Naive thymus-derived CD8-positive, alpha-beta T cell (primary cell): ENCODE measurements at regions not wholly inside any gene's neighbourhood (a gene's known extent, or its start where the extent isn't known, plus 50 kb on each side); places are given as distances from the start of the nearest gene placed in this dataset.
"Not testable (repeated sequence)": the region's sequence is repeated elsewhere in the genome, so short reads cannot be mapped to it uniquely, and the experiment has no call there.

Experiments used
- ATAC-seq, 2 donors: fragments of 150-1000 bp; cut with Tn5 transposase in 1 of 2; sonication (Bioruptor Pico), chemical (Tn5 transposase) in 1 of 2; 1 replicate in 1 of 2; 2 replicates in 1 of 2; pipeline ENCODE4 v1.10.0; 2021; ENCODE audit warnings: mild to moderate bottlenecking in 2 of 2, moderate library complexity in 2 of 2
- POLR2A ChIA-PET: fragments of 350-600 bp; sonication (Branson Sonifier 250); formaldehyde crosslinking; loops from one replicate; lab custom pipeline; 2021; ENCODE audit warnings: antibody characterized with exemption; lab: Charles Lee
- DNase-seq, 10 donors: peaks; one replicate each; pipeline versions ENCODE4 v3.0.0 to v3.0.0-alpha.2; 2020 to 2022
- H3K27ac Mint-ChIP-seq, 10 donors: one replicate each; pipeline ENCODE4 v1.8.0; 2020 to 2022; ENCODE audit warnings: mild to moderate bottlenecking in 10 of 10, mixed read lengths in 10 of 10, moderate library complexity in 4 of 10, inconsistent platforms in 1 of 10
- H3K27me3 Mint-ChIP-seq, 5 donors: one replicate each; pipeline ENCODE4 v1.8.0; 2021 to 2022; ENCODE audit warnings: mixed read lengths in 5 of 5
- H3K36me3 Mint-ChIP-seq, 3 donors: one replicate each; pipeline ENCODE4 v1.8.0; 2020 to 2022; ENCODE audit warnings: mixed read lengths in 3 of 3, mild to moderate bottlenecking in 2 of 3, inconsistent platforms in 1 of 3
- H3K4me1 Mint-ChIP-seq, 4 donors: one replicate each; pipeline ENCODE4 v1.8.0; 2021 to 2022; ENCODE audit warnings: mixed read lengths in 4 of 4
- H3K4me3 Mint-ChIP-seq, 10 donors: one replicate each; pipeline ENCODE4 v1.8.0; 2020 to 2022; ENCODE audit warnings: mild to moderate bottlenecking in 10 of 10, mixed read lengths in 10 of 10, moderate library complexity in 6 of 10, inconsistent platforms in 1 of 10
- H3K9me3 Mint-ChIP-seq, 9 donors: one replicate each; pipeline ENCODE4 v1.8.0; 2020 to 2022; ENCODE audit warnings: mixed read lengths in 9 of 9, mild to moderate bottlenecking in 3 of 9, inconsistent platforms in 1 of 9, moderate library complexity in 1 of 9

- H3K4me1 Mint-ChIP-seq, ATAC-seq, H3K4me3 Mint-ChIP-seq, POLR2A ChIA-PET, H3K27me3 Mint-ChIP-seq, H3K36me3 Mint-ChIP-seq, H3K27ac Mint-ChIP-seq, H3K9me3 Mint-ChIP-seq: not testable (repeated sequence)
- DNase-seq, result peak in 1 of 10 donors; percentile 23
Observed at GRCh38 chr14:19097306-19097705, 130.1 kb downstream of the POTEM start.

- DNase-seq, result peak in 1 of 10 donors; percentile 23
- H3K4me3 Mint-ChIP-seq, ATAC-seq, H3K27me3 Mint-ChIP-seq, H3K27ac Mint-ChIP-seq, H3K36me3 Mint-ChIP-seq, POLR2A ChIA-PET, H3K4me1 Mint-ChIP-seq, H3K9me3 Mint-ChIP-seq: not testable (repeated sequence)
Observed at GRCh38 chr14:19097750-19098149, 130.5 kb downstream of the POTEM start.

GRCh38 chr14:19098230-19098629 is 131.0 kb downstream of the POTEM start:
- H3K9me3 Mint-ChIP-seq, H3K4me3 Mint-ChIP-seq, ATAC-seq, H3K4me1 Mint-ChIP-seq, H3K36me3 Mint-ChIP-seq, POLR2A ChIA-PET, DNase-seq, H3K27me3 Mint-ChIP-seq, H3K27ac Mint-ChIP-seq: not testable (repeated sequence)

GRCh38 chr14:19098732-19099131 is 131.5 kb downstream of the POTEM start:
- H3K27me3 Mint-ChIP-seq, H3K27ac Mint-ChIP-seq, H3K9me3 Mint-ChIP-seq, ATAC-seq, H3K36me3 Mint-ChIP-seq, POLR2A ChIA-PET, H3K4me1 Mint-ChIP-seq, H3K4me3 Mint-ChIP-seq: not testable (repeated sequence)
- peak in 2 of 10 donors; percentile 10 to 64 for DNase-seq

GRCh38 chr14:19099336-19099735 is 132.1 kb downstream of the POTEM start:
- H3K36me3 Mint-ChIP-seq, H3K27ac Mint-ChIP-seq, H3K4me3 Mint-ChIP-seq, DNase-seq, H3K4me1 Mint-ChIP-seq, H3K9me3 Mint-ChIP-seq, ATAC-seq, H3K27me3 Mint-ChIP-seq, POLR2A ChIA-PET: not testable (repeated sequence)

- ATAC-seq, H3K4me3 Mint-ChIP-seq, H3K9me3 Mint-ChIP-seq: not testable (repeated sequence)
Observed at GRCh38 chr14:19099939-19100338, 132.7 kb downstream of the POTEM start.

GRCh38 chr14:19105551-19105950 is 138.3 kb downstream of the POTEM start:
- H3K4me3 Mint-ChIP-seq, H3K36me3 Mint-ChIP-seq, ATAC-seq, H3K4me1 Mint-ChIP-seq, H3K27ac Mint-ChIP-seq, H3K9me3 Mint-ChIP-seq, POLR2A ChIA-PET, H3K27me3 Mint-ChIP-seq, DNase-seq: not testable (repeated sequence)

More at GRCh38 chr14:19099939-19100338, 132.7 kb downstream of the POTEM start:
- H3K4me1 Mint-ChIP-seq, H3K27me3 Mint-ChIP-seq, DNase-seq, POLR2A ChIA-PET, H3K36me3 Mint-ChIP-seq, H3K27ac Mint-ChIP-seq: not testable (repeated sequence)

GRCh38 chr14:19109887-19110286 is 142.7 kb downstream of the POTEM start:
- POLR2A ChIA-PET, H3K9me3 Mint-ChIP-seq: not testable (repeated sequence)

GRCh38 chr14:19120383-19120782 is 153.1 kb downstream of the POTEM start:
- H3K27me3 Mint-ChIP-seq, POLR2A ChIA-PET, H3K9me3 Mint-ChIP-seq, H3K4me3 Mint-ChIP-seq, DNase-seq, H3K36me3 Mint-ChIP-seq, ATAC-seq, H3K27ac Mint-ChIP-seq, H3K4me1 Mint-ChIP-seq: not testable (repeated sequence)

More at GRCh38 chr14:19109887-19110286, 142.7 kb downstream of the POTEM start:
- not testable (repeated sequence) for H3K27ac Mint-ChIP-seq, DNase-seq, H3K27me3 Mint-ChIP-seq, ATAC-seq, H3K4me1 Mint-ChIP-seq, H3K36me3 Mint-ChIP-seq, H3K4me3 Mint-ChIP-seq

- H3K27me3 Mint-ChIP-seq, H3K4me1 Mint-ChIP-seq, H3K4me3 Mint-ChIP-seq, H3K36me3 Mint-ChIP-seq, POLR2A ChIA-PET, ATAC-seq, H3K27ac Mint-ChIP-seq: not testable (repeated sequence)
- H3K9me3 Mint-ChIP-seq, result peaks cover 0 to 11% (median 0%) of the 10 kb centered on the region in 9 donors
- peak in 1 of 10 donors; percentile 44 for DNase-seq
Observed at GRCh38 chr14:19126269-19127051, 159.2 kb downstream of the POTEM start.

- POLR2A ChIA-PET, H3K4me1 Mint-ChIP-seq, H3K4me3 Mint-ChIP-seq, H3K27me3 Mint-ChIP-seq, DNase-seq, H3K27ac Mint-ChIP-seq, H3K36me3 Mint-ChIP-seq, ATAC-seq: not testable (repeated sequence)
- peaks cover 0 to 11% (median 0%) of the 10 kb centered on the region in 9 donors for H3K9me3 Mint-ChIP-seq
Observed at GRCh38 chr14:19127664-19128435, 160.6 kb downstream of the POTEM start.

GRCh38 chr14:19131553-19131952 is 164.3 kb downstream of the POTEM start:
- H3K4me1 Mint-ChIP-seq, POLR2A ChIA-PET, H3K27me3 Mint-ChIP-seq, H3K36me3 Mint-ChIP-seq, DNase-seq, H3K27ac Mint-ChIP-seq, ATAC-seq, H3K4me3 Mint-ChIP-seq: not testable (repeated sequence)
- H3K9me3 Mint-ChIP-seq, result peaks cover 0 to 11% (median 0%) of the 10 kb centered on the region in 9 donors

GRCh38 chr14:19132013-19132835 is 165.0 kb downstream of the POTEM start:
- H3K9me3 Mint-ChIP-seq, result peaks cover 0 to 11% (median 0%) of the 10 kb centered on the region in 9 donors
- DNase-seq, H3K36me3 Mint-ChIP-seq, ATAC-seq, H3K4me1 Mint-ChIP-seq, H3K27me3 Mint-ChIP-seq, POLR2A ChIA-PET, H3K4me3 Mint-ChIP-seq, H3K27ac Mint-ChIP-seq: not testable (repeated sequence)
